ENCODE measurements at regions not wholly inside any gene's neighbourhood (a gene's known extent, or its start where the extent isn't known, plus 50 kb on each side); places are given as distances from the start of the nearest gene placed in this dataset.
"Not testable (repeated sequence)": the region's sequence is repeated elsewhere in the genome, so short reads cannot be mapped to it uniquely, and the experiment has no call there.

DNA sequence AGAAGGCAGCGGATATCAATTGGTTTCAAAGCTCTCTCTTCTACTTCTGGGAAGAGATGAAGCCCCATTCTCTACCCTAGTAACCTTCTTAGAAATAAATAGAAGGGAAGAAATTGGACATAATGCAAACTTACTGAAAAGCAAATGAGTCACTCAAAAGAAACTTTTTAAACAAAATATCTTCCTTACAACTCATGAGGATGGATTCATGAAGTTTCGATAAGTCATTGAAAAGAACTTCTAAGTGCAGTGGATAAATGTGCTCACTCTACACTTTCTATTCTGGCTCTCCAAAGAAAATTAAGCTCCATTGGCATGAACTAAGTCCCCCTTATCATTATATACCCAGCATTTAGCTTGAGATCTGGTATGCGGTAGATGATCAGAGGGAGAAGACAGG lies 899.5 kb downstream of the RPS29 start:
- Histone ChIP-seq H3K9ac (ENCODE audit: low read depth, low read length) (no peak overlapping the region), H3K27me3 (ENCODE audit: insufficient read depth, low read length) (no peaks in the 10 kb centered on the region), H3K4me3 (ENCODE audit: low read length) (no peak overlapping the region), H3K27ac (ENCODE audit: low read length) (no peak overlapping the region), H3K36me3 (ENCODE audit: insufficient read depth, low read depth, low read length) (no peaks in the 10 kb centered on the region), H3K4me1 (ENCODE audit: insufficient read depth, low read length) (no peaks in the 10 kb centered on the region), H3K9me3 (ENCODE audit: insufficient read depth, low read depth, low read length) (no peaks in the 10 kb centered on the region)

- H3K36me3 ChIP-seq (ENCODE audit: insufficient read depth, low read depth, low read length): no peaks in the 10 kb centered on the region
- H3K4me3 ChIP-seq (ENCODE audit: low read length): no peak overlapping the region
- H3K4me1 ChIP-seq (ENCODE audit: insufficient read depth, low read length): no peaks in the 10 kb centered on the region
- H3K9ac ChIP-seq (ENCODE audit: low read depth, low read length): no peak overlapping the region
- no peaks in the 10 kb centered on the region for H3K27me3 ChIP-seq (ENCODE audit: insufficient read depth, low read length)
- no peak overlapping the region for H3K27ac ChIP-seq (ENCODE audit: low read length)
- H3K9me3 ChIP-seq (ENCODE audit: insufficient read depth, low read depth, low read length): peaks cover 7% of the 10 kb centered on the region
Measured at GRCh38 chr14:48672506-48672905, 913.7 kb downstream of the RPS29 start.

DNA sequence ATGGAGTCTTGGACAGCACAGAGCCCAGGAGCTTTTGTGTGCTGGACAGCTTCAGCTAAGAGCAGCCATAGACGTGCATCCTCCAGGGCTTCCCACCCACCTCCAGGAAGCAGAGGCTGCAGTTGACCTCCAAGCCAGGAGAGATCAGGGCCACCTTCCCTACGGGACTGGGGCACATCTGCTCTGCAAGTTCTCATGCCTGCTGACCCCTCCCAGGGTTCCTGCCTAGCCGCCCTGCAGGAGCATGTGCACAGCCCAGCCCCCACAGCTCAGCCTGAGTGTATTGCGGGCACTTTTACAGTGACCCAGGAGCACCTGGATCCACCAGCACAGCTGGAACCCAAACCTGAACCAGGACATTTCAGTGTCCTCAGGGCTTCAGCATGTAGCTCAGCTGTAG lies 915.2 kb downstream of the RPS29 start:
- no peak overlapping the region for H3K27ac ChIP-seq (ENCODE audit: low read length)
- no peak overlapping the region for H3K4me3 ChIP-seq (ENCODE audit: low read length)
- no peaks in the 10 kb centered on the region for H3K36me3 ChIP-seq (ENCODE audit: insufficient read depth, low read depth, low read length)
- no peaks in the 10 kb centered on the region for H3K4me1 ChIP-seq (ENCODE audit: insufficient read depth, low read length)
- no peaks in the 10 kb centered on the region for H3K27me3 ChIP-seq (ENCODE audit: insufficient read depth, low read length)
- H3K9ac ChIP-seq (ENCODE audit: low read depth, low read length): no peak overlapping the region
- peaks cover 5% of the 10 kb centered on the region for H3K9me3 ChIP-seq (ENCODE audit: insufficient read depth, low read depth, low read length)

DNA sequence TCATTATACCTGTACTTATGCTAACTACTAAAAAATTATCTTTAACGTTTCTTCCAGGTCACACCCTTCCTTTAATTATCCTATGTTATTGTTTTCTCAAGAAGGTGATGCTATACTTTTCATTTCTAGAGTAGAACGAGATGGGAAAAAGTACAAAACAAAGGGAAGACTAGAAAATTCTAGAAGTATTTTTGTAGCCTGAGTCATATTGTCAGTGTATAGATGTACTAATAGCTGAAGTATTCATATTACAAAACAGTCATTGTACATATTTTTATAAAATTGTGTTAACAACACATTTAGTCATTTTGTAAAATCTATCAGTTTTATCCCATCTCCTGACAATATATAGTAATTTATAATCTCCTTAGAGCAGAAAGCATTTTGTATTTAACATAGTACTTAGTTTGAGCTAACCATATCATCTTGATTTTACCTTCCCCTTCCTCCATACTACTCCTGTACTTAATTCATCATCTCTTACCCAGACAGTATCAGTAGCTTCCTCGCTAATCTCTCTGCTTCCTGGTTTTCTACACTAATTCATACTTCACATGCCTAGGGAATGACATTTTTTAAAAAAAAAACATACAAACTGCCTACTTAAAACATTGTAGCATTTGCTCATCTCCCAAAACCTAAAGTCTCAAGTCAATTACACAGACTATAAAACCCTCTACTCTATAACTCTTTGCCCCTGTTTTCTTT lies 920.9 kb downstream of the RPS29 start:
- Histone ChIP-seq H3K9ac (ENCODE audit: low read depth, low read length) (no peak overlapping the region), H3K4me1 (ENCODE audit: insufficient read depth, low read length) (no peaks in the 10 kb centered on the region), H3K27me3 (ENCODE audit: insufficient read depth, low read length) (no peaks in the 10 kb centered on the region), H3K36me3 (ENCODE audit: insufficient read depth, low read depth, low read length) (no peaks in the 10 kb centered on the region), H3K4me3 (ENCODE audit: low read length) (no peak overlapping the region), H3K27ac (ENCODE audit: low read length) (no peak overlapping the region), H3K9me3 (ENCODE audit: insufficient read depth, low read depth, low read length) (no peaks in the 10 kb centered on the region)

- Histone ChIP-seq H3K36me3 (ENCODE audit: insufficient read depth, low read depth, low read length) (no peaks in the 10 kb centered on the region), H3K4me1 (ENCODE audit: insufficient read depth, low read length) (peaks cover 2% of the 10 kb centered on the region; the same call in 1 of the 2 replicates), H3K4me3 (ENCODE audit: low read length) (no peak overlapping the region), H3K9ac (ENCODE audit: low read depth, low read length) (no peak overlapping the region), H3K9me3 (ENCODE audit: insufficient read depth, low read depth, low read length) (no peaks in the 10 kb centered on the region), H3K27ac (ENCODE audit: low read length) (no peak overlapping the region), H3K27me3 (ENCODE audit: insufficient read depth, low read length) (no peaks in the 10 kb centered on the region)
Measured at GRCh38 chr14:48643241-48643640, 942.9 kb downstream of the RPS29 start.

DNA sequence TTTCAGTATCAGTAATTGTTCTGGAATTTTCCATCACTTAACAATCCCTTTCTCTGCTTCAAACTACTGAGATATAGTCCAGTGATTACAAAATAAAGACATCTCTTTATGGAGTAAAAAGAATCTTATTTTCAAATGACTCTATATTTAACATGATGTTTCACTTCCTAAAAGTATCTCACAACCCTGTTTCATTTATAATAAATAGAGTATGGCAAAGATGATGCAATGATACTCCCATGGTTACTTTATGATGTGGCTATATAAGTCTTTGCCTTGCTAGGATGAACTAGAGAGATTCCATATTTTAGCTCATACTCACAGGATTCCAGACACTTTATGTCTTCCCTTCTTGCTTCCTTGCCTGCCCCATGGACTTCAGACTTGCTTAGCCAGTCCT lies 953.5 kb upstream of the MDGA2 start:
- H3K9me3 ChIP-seq (ENCODE audit: insufficient read depth, low read depth, low read length): no peaks in the 10 kb centered on the region
- no peaks in the 10 kb centered on the region for H3K36me3 ChIP-seq (ENCODE audit: insufficient read depth, low read depth, low read length)
- no peaks in the 10 kb centered on the region for H3K27me3 ChIP-seq (ENCODE audit: insufficient read depth, low read length)
- H3K9ac ChIP-seq (ENCODE audit: low read depth, low read length): no peak overlapping the region
- H3K27ac ChIP-seq (ENCODE audit: low read length): no peak overlapping the region
- no peaks in the 10 kb centered on the region for H3K4me1 ChIP-seq (ENCODE audit: insufficient read depth, low read length)
- no peak overlapping the region for H3K4me3 ChIP-seq (ENCODE audit: low read length)

GRCh38 chr14:48622980-48623379 lies 947.6 kb upstream of the MDGA2 start:
- Histone ChIP-seq H3K4me3 (ENCODE audit: low read length) (no peak overlapping the region), H3K9ac (ENCODE audit: low read depth, low read length) (no peak overlapping the region), H3K9me3 (ENCODE audit: insufficient read depth, low read depth, low read length) (no peaks in the 10 kb centered on the region), H3K27ac (ENCODE audit: low read length) (no peak overlapping the region), H3K4me1 (ENCODE audit: insufficient read depth, low read length) (no peaks in the 10 kb centered on the region), H3K27me3 (ENCODE audit: insufficient read depth, low read length) (no peaks in the 10 kb centered on the region), H3K36me3 (ENCODE audit: insufficient read depth, low read depth, low read length) (no peaks in the 10 kb centered on the region)

GRCh38 chr14:48618057-48618456 lies 942.7 kb upstream of the MDGA2 start:
- Histone ChIP-seq H3K9ac (ENCODE audit: low read depth, low read length) (no peak overlapping the region), H3K27me3 (ENCODE audit: insufficient read depth, low read length) (no peaks in the 10 kb centered on the region), H3K4me1 (ENCODE audit: insufficient read depth, low read length) (peaks cover 4% of the 10 kb centered on the region; the same call in 1 of the 2 replicates), H3K9me3 (ENCODE audit: insufficient read depth, low read depth, low read length) (no peaks in the 10 kb centered on the region), H3K4me3 (ENCODE audit: low read length) (no peak overlapping the region), H3K27ac (ENCODE audit: low read length) (no peak overlapping the region), H3K36me3 (ENCODE audit: insufficient read depth, low read depth, low read length) (no peaks in the 10 kb centered on the region)

GRCh38 chr14:48616931-48617330 lies 941.5 kb upstream of the MDGA2 start:
- Histone ChIP-seq H3K27me3 (ENCODE audit: insufficient read depth, low read length) (no peaks in the 10 kb centered on the region), H3K9me3 (ENCODE audit: insufficient read depth, low read depth, low read length) (no peaks in the 10 kb centered on the region), H3K4me3 (ENCODE audit: low read length) (no peak overlapping the region), H3K9ac (ENCODE audit: low read depth, low read length) (no peak overlapping the region), H3K27ac (ENCODE audit: low read length) (no peak overlapping the region), H3K36me3 (ENCODE audit: insufficient read depth, low read depth, low read length) (no peaks in the 10 kb centered on the region), H3K4me1 (ENCODE audit: insufficient read depth, low read length) (peaks cover 4% of the 10 kb centered on the region; the same call in 1 of the 2 replicates)

GRCh38 chr14:48615618-48616017 lies 940.2 kb upstream of the MDGA2 start:
- H3K27me3 ChIP-seq (ENCODE audit: insufficient read depth, low read length): no peaks in the 10 kb centered on the region
- no peak overlapping the region for H3K9ac ChIP-seq (ENCODE audit: low read depth, low read length)
- no peak overlapping the region for H3K27ac ChIP-seq (ENCODE audit: low read length)
- no peaks in the 10 kb centered on the region for H3K9me3 ChIP-seq (ENCODE audit: insufficient read depth, low read depth, low read length)
- H3K36me3 ChIP-seq (ENCODE audit: insufficient read depth, low read depth, low read length): no peaks in the 10 kb centered on the region
- no peak overlapping the region for H3K4me3 ChIP-seq (ENCODE audit: low read length)
- peaks cover 4% of the 10 kb centered on the region; the same call in 1 of the 2 replicates for H3K4me1 ChIP-seq (ENCODE audit: insufficient read depth, low read length)

- Histone ChIP-seq H3K9me3 (ENCODE audit: insufficient read depth, low read depth, low read length) (no peaks in the 10 kb centered on the region), H3K27ac (ENCODE audit: low read length) (no peak overlapping the region), H3K36me3 (ENCODE audit: insufficient read depth, low read depth, low read length) (no peaks in the 10 kb centered on the region), H3K27me3 (ENCODE audit: insufficient read depth, low read length) (no peaks in the 10 kb centered on the region), H3K4me1 (ENCODE audit: insufficient read depth, low read length) (peaks cover 4% of the 10 kb centered on the region; the same call in 1 of the 2 replicates), H3K4me3 (ENCODE audit: low read length) (no peak overlapping the region), H3K9ac (ENCODE audit: low read depth, low read length) (no peak overlapping the region)
Measured at GRCh38 chr14:48614003-48614402, 938.6 kb upstream of the MDGA2 start.

GRCh38 chr14:48606960-48607359 lies 931.6 kb upstream of the MDGA2 start:
- H3K4me1 ChIP-seq (ENCODE audit: insufficient read depth, low read length); H3K9me3 ChIP-seq (ENCODE audit: insufficient read depth, low read depth, low read length): not testable (repeated sequence)

More at GRCh38 chr14:48606960-48607359, 931.6 kb upstream of the MDGA2 start:
- not testable (repeated sequence) for H3K36me3 ChIP-seq (ENCODE audit: insufficient read depth, low read depth, low read length); H3K27ac ChIP-seq (ENCODE audit: low read length); H3K27me3 ChIP-seq (ENCODE audit: insufficient read depth, low read length); H3K9ac ChIP-seq (ENCODE audit: low read depth, low read length); H3K4me3 ChIP-seq (ENCODE audit: low read length)
